HEK293 (cell line): ENCODE measurements at regions not wholly inside any gene's neighbourhood (a gene's known extent, or its start where the extent isn't known, plus 50 kb on each side); places are given as distances from the start of the nearest gene placed in this dataset.

Source experiments
- CTCF ChIA-PET: fragments of 350-600 bp; formaldehyde crosslinking; extraction: SDS; loops from one replicate; lab custom pipeline; 2021; ENCODE audit warnings: antibody characterized with exemption; lab: Yijun Ruan, JAX
- POLR2A ChIA-PET: fragments of 300-600 bp; formaldehyde crosslinking; extraction: SDS; loops from one replicate; lab custom pipeline; 2020; ENCODE audit warnings: antibody characterized with exemption, inconsistent platforms; lab: Yijun Ruan, JAX
- H3K27ac ChIP-seq: fragments of 200-500 bp; sonication (Bioruptor generic); 2 replicates; pipeline ENCODE4 v1.5.1; 2014; ENCODE audit warnings: low read depth, low read length, control low read depth, inconsistent platforms; ENCODE audit errors: extremely low read depth
- H3K36me3 ChIP-seq, 2 experiments: fragments of 200-500 bp in 1 of 2; sonication (Bioruptor generic) in 1 of 2; 1 replicate in 1 of 2; 2 replicates in 1 of 2; pipeline ENCODE4 v1.5.1; 2014 to 2017; ENCODE audit warnings: inconsistent platforms in 2 of 2, low read length in 2 of 2; ENCODE audit not compliant: control insufficient read depth in 2 of 2, insufficient read depth in 1 of 2
- H3K4me1 ChIP-seq: fragments of 200-500 bp; sonication (Bioruptor generic); 2 replicates; pipeline ENCODE4 v1.5.1; 2014; ENCODE audit warnings: mild to moderate bottlenecking, low read length, inconsistent platforms; ENCODE audit not compliant: control insufficient read depth, insufficient read depth
- H3K4me3 ChIP-seq: 2 replicates; pipeline ENCODE4 v1.5.1; 2011; ENCODE audit warnings: low read depth, mild to moderate bottlenecking, control low read depth, low read length, moderate library complexity
- H3K9me3 ChIP-seq: fragments of 200-500 bp; sonication (Bioruptor generic); 2 replicates; pipeline ENCODE4 v1.5.1; 2014; ENCODE audit warnings: low read depth, low read length, inconsistent platforms; ENCODE audit not compliant: control insufficient read depth, insufficient read depth
- ATF2 ChIP-seq: fragments of 450-650 bp; formaldehyde crosslinking; IDR thresholded peaks from 2 replicates; pipeline ENCODE4 v1.5.1; 2016; ENCODE audit warnings: missing biosample characterization, missing genetic modification characterization, low read depth
- BCL6B ChIP-seq: fragments of 450-650 bp; formaldehyde crosslinking; IDR thresholded peaks from 2 replicates; pipeline ENCODE4 v1.5.1; 2017; ENCODE audit warnings: missing biosample characterization, missing genetic modification characterization
- CTCF ChIP-seq: fragments of 450-650 bp; formaldehyde crosslinking; IDR thresholded peaks from 2 replicates; pipeline ENCODE4 v1.5.1; 2016; ENCODE audit warnings: missing biosample characterization, missing genetic modification characterization
- MYNN ChIP-seq: fragments of 450-650 bp; formaldehyde crosslinking; IDR thresholded peaks from 2 replicates; pipeline ENCODE4 v1.5.1; 2016; ENCODE audit warnings: missing biosample characterization, missing genetic modification characterization, borderline replicate concordance
- PRDM1 ChIP-seq: fragments of 450-650 bp; formaldehyde crosslinking; IDR thresholded peaks from 2 replicates; pipeline ENCODE4; 2016; ENCODE audit warnings: missing biosample characterization, missing genetic modification characterization
- SCRT1 ChIP-seq: fragments of 450-650 bp; formaldehyde crosslinking; IDR thresholded peaks from 2 replicates; pipeline ENCODE4 v1.5.1; 2016; ENCODE audit warnings: missing biosample characterization, missing genetic modification characterization, borderline replicate concordance
- ZBTB48 ChIP-seq: fragments of 450-650 bp; formaldehyde crosslinking; IDR thresholded peaks from 2 replicates; pipeline ENCODE4 v1.5.1; 2016; ENCODE audit warnings: missing biosample characterization, missing genetic modification characterization
- ZBTB6 ChIP-seq: fragments of 450-650 bp; formaldehyde crosslinking; IDR thresholded peaks from 2 replicates; pipeline ENCODE4 v1.5.1; 2017; ENCODE audit warnings: missing biosample characterization, missing genetic modification characterization
- ZNF148 ChIP-seq: fragments of 450-650 bp; formaldehyde crosslinking; IDR thresholded peaks from 2 replicates; pipeline ENCODE4 v1.5.0; 2017; ENCODE audit warnings: missing biosample characterization, missing genetic modification characterization, borderline replicate concordance
- ZNF19 ChIP-seq: fragments of 450-650 bp; formaldehyde crosslinking; IDR thresholded peaks from 2 replicates; pipeline ENCODE4; 2016; ENCODE audit warnings: missing biosample characterization, missing genetic modification characterization, low read depth
- ZNF214 ChIP-seq: fragments of 450-650 bp; formaldehyde crosslinking; IDR thresholded peaks from 2 replicates; pipeline ENCODE4 v1.5.1; 2017; ENCODE audit warnings: missing biosample characterization, mild to moderate bottlenecking, missing genetic modification characterization, borderline replicate concordance
- ZNF280D ChIP-seq: fragments of 450-650 bp; formaldehyde crosslinking; IDR thresholded peaks from 2 replicates; pipeline ENCODE4 v1.5.1; 2016; ENCODE audit warnings: missing biosample characterization, missing genetic modification characterization
- ZNF335 ChIP-seq: fragments of 450-650 bp; formaldehyde crosslinking; conservative IDR thresholded peaks from 2 replicates; pipeline ENCODE4 v1.5.1; 2016; ENCODE audit warnings: missing biosample characterization, missing genetic modification characterization
- ZNF555 ChIP-seq: fragments of 450-650 bp; formaldehyde crosslinking; conservative IDR thresholded peaks from 2 replicates; pipeline ENCODE4 v1.5.1; 2017; ENCODE audit warnings: missing biosample characterization, mild to moderate bottlenecking, missing genetic modification characterization, inconsistent platforms
- ZNF654 ChIP-seq: fragments of 450-650 bp; formaldehyde crosslinking; IDR thresholded peaks from 2 replicates; pipeline ENCODE4 v1.5.1; 2016; ENCODE audit warnings: low read depth, missing biosample characterization, missing genetic modification characterization
- ZSCAN4 ChIP-seq: fragments of 450-650 bp; formaldehyde crosslinking; IDR thresholded peaks from 2 replicates; pipeline ENCODE4 v1.5.1; 2017; ENCODE audit warnings: missing biosample characterization, missing genetic modification characterization

GRCh38 chr15:25178835-25179672, 224.3 kb downstream of the SNRPN start (continued):
- TF ChIP-seq ZNF280D (tag by site-specific recombination), result no peak
- no peak for TF ChIP-seq ZNF148 (tag by site-specific recombination)
- no peak for TF ChIP-seq ZSCAN4
- no peak for TF ChIP-seq PRDM1
- TF ChIP-seq ZNF555, result no peak
- no peak for TF ChIP-seq CTCF
- no peak for TF ChIP-seq ZNF214 (tag by site-specific recombination)
- no peak for TF ChIP-seq MYNN
- no peak for TF ChIP-seq ZNF654 (tag by site-specific recombination)
- no peak for TF ChIP-seq ZBTB48 (tag by site-specific recombination)
- no peak for TF ChIP-seq ZBTB6

- POLR2A ChIA-PET, result no interaction called here
- Histone ChIP-seq H3K36me3 (no peaks in the 10 kb centered on the region), H3K27ac (no peak overlapping the region), H3K9me3 (no peaks in the 10 kb centered on the region), H3K4me1 (no peaks in the 10 kb centered on the region)
- CTCF ChIA-PET, result no interaction called here
- TF ChIP-seq SCRT1 (tag by site-specific recombination) (no peak), ZBTB6 (no peak), ATF2 (tag by site-specific recombination) (no peak), ZNF19 (tag by site-specific recombination) (no peak), ZNF335 (tag by site-specific recombination) (no peak), BCL6B (tag by site-specific recombination) (no peak)
- TF ChIP-seq, all 188 proteins: peak for 0
- no peak overlapping the region for H3K4me3 ChIP-seq
Measured at GRCh38 chr15:25179673-25180511, 225.1 kb downstream of the SNRPN start.
